Karpas-422 (cell line): ENCODE measurements at regions not wholly inside any gene's neighbourhood (a gene's known extent, or its start where the extent isn't known, plus 50 kb on each side); places are given as distances from the start of the nearest gene placed in this dataset.

Experiments
- DNase-seq: peaks from one replicate; pipeline ENCODE4 v3.0.0-alpha.2; 2015
- H2AFZ ChIP-seq: fragments of 200-600 bp; sonication (generic); 2 replicates; pipeline ENCODE4 v1.6.1; 2014; ENCODE audit warnings: antibody characterized with exemption, low read length, mixed read lengths
- H3K27ac ChIP-seq: fragments of 200-600 bp; sonication (generic); 2 replicates; pipeline ENCODE4 v1.5.1; 2014; ENCODE audit warnings: mild to moderate bottlenecking, low read length, moderate library complexity
- H3K27me3 ChIP-seq: fragments of 200-600 bp; sonication (generic); 2 replicates; pipeline ENCODE4 v1.6.1; 2014; ENCODE audit warnings: low read length, mixed read lengths
- H3K36me3 ChIP-seq: fragments of 200-600 bp; sonication (generic); 2 replicates; pipeline ENCODE4 v1.6.1; 2014; ENCODE audit warnings: low read length, mixed read lengths; ENCODE audit not compliant: insufficient read depth
- H3K4me1 ChIP-seq: fragments of 200-600 bp; sonication (generic); 2 replicates; pipeline ENCODE4 v1.6.1; 2014; ENCODE audit warnings: mild to moderate bottlenecking, low read length, mixed read lengths
- H3K4me2 ChIP-seq: fragments of 200-600 bp; sonication (generic); 2 replicates; pipeline ENCODE4 v1.6.1; 2014; ENCODE audit warnings: low read length, low read depth, mild to moderate bottlenecking; ENCODE audit not compliant: poor library complexity, severe bottlenecking
- H3K4me3 ChIP-seq: fragments of 200-600 bp; sonication (generic); 2 replicates; pipeline ENCODE4 v1.5.1; 2014; ENCODE audit warnings: mild to moderate bottlenecking, antibody characterized with exemption, low read length, mixed read lengths
- H3K79me2 ChIP-seq: fragments of 200-600 bp; sonication (generic); 2 replicates; pipeline ENCODE4 v1.6.1; 2014; ENCODE audit warnings: mild to moderate bottlenecking, low read length, mixed read lengths
- H3K9ac ChIP-seq: fragments of 200-600 bp; sonication (generic); 2 replicates; pipeline ENCODE4 v1.6.0; 2014; ENCODE audit warnings: low read length
- H3K9me2 ChIP-seq: fragments of 200-600 bp; sonication (generic), shearing (Covaris generic); replicated peaks from 2 replicates; pipeline ENCODE4 v1.6.0; 2014; ENCODE audit warnings: mild to moderate bottlenecking, low read length, moderate library complexity; ENCODE audit not compliant: insufficient read depth
- H3K9me3 ChIP-seq: fragments of 300-700, 200-600 bp; sonication (generic); 2 replicates; pipeline ENCODE4 v1.6.1; 2014; ENCODE audit warnings: low read length, mixed read lengths
- H4K20me1 ChIP-seq: fragments of 200-600 bp; sonication (generic); 2 replicates; pipeline ENCODE4 v1.6.1; 2014; ENCODE audit warnings: mild to moderate bottlenecking, antibody characterized with exemption, low read length, low read depth; ENCODE audit not compliant: insufficient read depth

DNA sequence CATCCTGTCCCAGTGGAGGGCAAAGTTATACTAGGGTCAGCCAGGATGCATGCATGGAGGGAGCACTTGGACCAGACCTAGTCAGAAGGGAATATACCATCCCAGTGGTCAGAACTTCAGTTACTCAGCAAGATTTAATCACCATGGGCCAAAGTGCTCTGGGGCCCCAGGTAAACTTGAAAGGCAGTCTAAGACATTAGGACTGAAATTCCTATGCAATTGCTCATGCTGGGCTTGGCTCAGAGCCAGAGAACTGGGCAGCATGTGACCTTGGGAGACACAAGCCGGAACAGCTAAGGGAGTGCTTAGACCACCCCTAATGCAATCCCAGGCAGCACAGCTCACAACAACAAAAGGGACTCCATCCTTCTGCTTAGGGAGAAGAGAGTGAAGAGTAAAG, 401.3 kb downstream of the KCNJ3 start:
- no peak overlapping the region for H3K4me2 ChIP-seq
- no peaks in the 10 kb centered on the region for H3K36me3 ChIP-seq
- H3K4me1 ChIP-seq: no peaks in the 10 kb centered on the region
- H3K27me3 ChIP-seq: no peaks in the 10 kb centered on the region
- H3K9me3 ChIP-seq: peaks cover 42% of the 10 kb centered on the region
- no peak overlapping the region for H3K27ac ChIP-seq
- no peak for DNase-seq
- H3K9ac ChIP-seq: no peak overlapping the region
- H4K20me1 ChIP-seq: no peaks in the 10 kb centered on the region
- no peak overlapping the region for H2AFZ ChIP-seq
- H3K79me2 ChIP-seq: no peaks in the 10 kb centered on the region
- H3K4me3 ChIP-seq: no peak overlapping the region
- no peaks in the 10 kb centered on the region for H3K9me2 ChIP-seq

DNA sequence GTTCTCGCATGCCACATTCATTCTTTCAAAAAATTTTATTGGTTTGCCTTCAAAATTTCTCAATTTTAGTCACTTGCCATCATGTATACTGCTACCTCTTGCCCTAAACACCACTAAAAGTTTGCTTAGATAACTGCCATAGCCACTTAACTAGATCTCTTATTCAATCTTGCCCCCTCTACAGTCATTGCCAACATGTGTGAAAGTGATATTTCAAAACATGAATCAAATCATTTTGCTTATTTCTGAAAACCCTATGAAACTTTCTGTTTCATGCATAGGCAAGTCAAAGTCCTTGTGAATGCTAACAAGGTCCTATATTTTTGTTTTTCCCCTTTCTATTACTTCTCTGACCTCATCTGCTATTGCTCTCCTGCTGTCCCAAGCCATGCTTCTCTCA, 397.1 kb downstream of the KCNJ3 start:
- no peak for DNase-seq
- Histone ChIP-seq H3K27me3 (no peaks in the 10 kb centered on the region), H3K4me3 (no peak overlapping the region)

GRCh38 chr2:155080373-155080772, 381.9 kb downstream of the KCNJ3 start:
- no peak overlapping the region for H2AFZ ChIP-seq

More for the DNA sequence above, 397.1 kb downstream of the KCNJ3 start:
- Histone ChIP-seq H3K4me1 (no peaks in the 10 kb centered on the region), H3K9me3 (peaks cover 40% of the 10 kb centered on the region), H3K4me2 (no peak overlapping the region), H3K9me2 (no peaks in the 10 kb centered on the region), H4K20me1 (no peaks in the 10 kb centered on the region), H3K27ac (no peak overlapping the region), H3K36me3 (no peaks in the 10 kb centered on the region), H3K79me2 (no peaks in the 10 kb centered on the region), H3K9ac (no peak overlapping the region), H2AFZ (no peak overlapping the region)

GRCh38 chr2:155070489-155070888, 372.0 kb downstream of the KCNJ3 start:
- Histone ChIP-seq H3K27me3 (no peaks in the 10 kb centered on the region), H3K9me3 (peaks cover 26% of the 10 kb centered on the region), H3K9me2 (no peaks in the 10 kb centered on the region), H3K27ac (no peak overlapping the region), H3K4me3 (no peak overlapping the region), H3K36me3 (no peaks in the 10 kb centered on the region), H3K4me1 (no peaks in the 10 kb centered on the region), H4K20me1 (no peaks in the 10 kb centered on the region), H3K4me2 (no peak overlapping the region), H3K9ac (no peak overlapping the region), H3K79me2 (no peaks in the 10 kb centered on the region), H2AFZ (no peak overlapping the region)
- DNase-seq: no peak

More at GRCh38 chr2:155080373-155080772, 381.9 kb downstream of the KCNJ3 start:
- Histone ChIP-seq H4K20me1 (no peaks in the 10 kb centered on the region), H3K36me3 (no peaks in the 10 kb centered on the region), H3K9me2 (no peaks in the 10 kb centered on the region), H3K9me3 (peaks cover 16% of the 10 kb centered on the region), H3K4me3 (no peak overlapping the region), H3K4me2 (no peak overlapping the region), H3K79me2 (no peaks in the 10 kb centered on the region), H3K4me1 (no peaks in the 10 kb centered on the region), H3K27me3 (no peaks in the 10 kb centered on the region), H3K27ac (no peak overlapping the region), H3K9ac (no peak overlapping the region)
- no peak for DNase-seq

GRCh38 chr2:155062922-155063258, 364.4 kb downstream of the KCNJ3 start:
- H3K4me1 ChIP-seq: no peaks in the 10 kb centered on the region
- no peak overlapping the region for H2AFZ ChIP-seq
- no peaks in the 10 kb centered on the region for H3K36me3 ChIP-seq
- H3K27ac ChIP-seq: no peak overlapping the region
- H4K20me1 ChIP-seq: no peaks in the 10 kb centered on the region
- H3K4me3 ChIP-seq: no peak overlapping the region
- H3K79me2 ChIP-seq: no peaks in the 10 kb centered on the region
- no peak for DNase-seq
- H3K27me3 ChIP-seq: no peaks in the 10 kb centered on the region
- H3K4me2 ChIP-seq: no peak overlapping the region
- H3K9me3 ChIP-seq: peaks cover 20% of the 10 kb centered on the region
- no peak overlapping the region for H3K9ac ChIP-seq
- H3K9me2 ChIP-seq: no peaks in the 10 kb centered on the region

GRCh38 chr2:155062250-155062921, 363.9 kb downstream of the KCNJ3 start:
- Histone ChIP-seq H3K4me2 (no peak overlapping the region), H3K36me3 (no peaks in the 10 kb centered on the region), H3K27me3 (no peaks in the 10 kb centered on the region), H3K9ac (no peak overlapping the region), H4K20me1 (no peaks in the 10 kb centered on the region), H3K27ac (no peak overlapping the region), H3K4me3 (no peak overlapping the region), H3K9me3 (peaks cover 20% of the 10 kb centered on the region), H3K9me2 (no peaks in the 10 kb centered on the region), H3K79me2 (no peaks in the 10 kb centered on the region), H2AFZ (no peak overlapping the region), H3K4me1 (no peaks in the 10 kb centered on the region)
- no peak for DNase-seq

- no peaks in the 10 kb centered on the region for H3K27me3 ChIP-seq
- H3K79me2 ChIP-seq: no peaks in the 10 kb centered on the region
- no peak overlapping the region for H3K4me2 ChIP-seq
- no peaks in the 10 kb centered on the region for H3K36me3 ChIP-seq
- H2AFZ ChIP-seq: no peak overlapping the region
- H3K9me2 ChIP-seq: no peaks in the 10 kb centered on the region
- no peaks in the 10 kb centered on the region for H3K4me1 ChIP-seq
- DNase-seq: no peak
- no peaks in the 10 kb centered on the region for H4K20me1 ChIP-seq
- no peak overlapping the region for H3K4me3 ChIP-seq
- H3K9ac ChIP-seq: no peak overlapping the region
- H3K9me3 ChIP-seq: peaks cover 24% of the 10 kb centered on the region
- no peak overlapping the region for H3K27ac ChIP-seq
These were observed 362.4 kb downstream of the KCNJ3 start for GRCh38 chr2:155060896-155061295.

GRCh38 chr2:155054712-155055111, 356.2 kb downstream of the KCNJ3 start:
- H3K27ac ChIP-seq: no peak overlapping the region
- H3K4me2 ChIP-seq: no peak overlapping the region

More at GRCh38 chr2:155054712-155055111, 356.2 kb downstream of the KCNJ3 start:
- Histone ChIP-seq H3K27me3 (no peaks in the 10 kb centered on the region), H3K9ac (no peak overlapping the region), H3K36me3 (no peaks in the 10 kb centered on the region), H3K9me2 (no peaks in the 10 kb centered on the region), H3K79me2 (no peaks in the 10 kb centered on the region), H3K4me1 (no peaks in the 10 kb centered on the region), H4K20me1 (no peaks in the 10 kb centered on the region), H3K9me3 (peaks cover 22% of the 10 kb centered on the region), H2AFZ (no peak overlapping the region), H3K4me3 (no peak overlapping the region)
- no peak for DNase-seq
